Ishikawa (cell line): ENCODE measurements at regions not wholly inside any gene's neighbourhood (a gene's known extent, or its start where the extent isn't known, plus 50 kb on each side); places are given as distances from the start of the nearest gene placed in this dataset.

Source experiments
- EP300 ChIP-seq: IDR thresholded peaks from 2 replicates; pipeline ENCODE4 v1.6.1; 2012; ENCODE audit warnings: borderline replicate concordance
- FOXM1 ChIP-seq: IDR thresholded peaks from 2 replicates; pipeline ENCODE4 v1.6.1; 2012; ENCODE audit warnings: low read depth, borderline replicate concordance
- TCF12 ChIP-seq: IDR thresholded peaks from 2 replicates; pipeline ENCODE4 v1.6.1; 2012; ENCODE audit warnings: low read depth
- TF ChIP-seq, protein P1 (sequence below): IDR thresholded peaks from 2 replicates; pipeline ENCODE4 v1.6.1; 2012; ENCODE audit warnings: low read depth, mild to moderate bottlenecking

DNA sequence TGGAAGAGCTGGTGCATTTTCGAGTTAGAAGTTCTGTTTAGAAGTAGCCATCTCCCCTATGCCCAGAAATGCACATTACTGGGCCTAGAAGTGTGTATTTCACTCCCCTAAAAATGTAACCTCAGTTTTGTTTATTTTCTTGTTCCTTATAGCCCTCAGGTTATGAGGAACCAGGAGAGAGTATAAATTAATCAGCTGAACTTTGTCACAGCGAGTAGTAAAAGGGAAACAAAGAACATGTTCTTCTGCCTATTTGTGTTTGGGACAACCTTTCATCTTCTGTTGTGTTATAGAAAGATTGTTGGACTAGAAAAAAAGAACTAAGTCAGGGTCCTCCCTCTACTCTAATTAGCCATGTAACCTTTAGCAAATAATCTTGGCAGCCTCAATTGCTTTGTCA, 160.5 kb upstream of the PDE4B start:
- TF ChIP-seq TCF12, result no peak
- TF ChIP-seq, protein P1, sequence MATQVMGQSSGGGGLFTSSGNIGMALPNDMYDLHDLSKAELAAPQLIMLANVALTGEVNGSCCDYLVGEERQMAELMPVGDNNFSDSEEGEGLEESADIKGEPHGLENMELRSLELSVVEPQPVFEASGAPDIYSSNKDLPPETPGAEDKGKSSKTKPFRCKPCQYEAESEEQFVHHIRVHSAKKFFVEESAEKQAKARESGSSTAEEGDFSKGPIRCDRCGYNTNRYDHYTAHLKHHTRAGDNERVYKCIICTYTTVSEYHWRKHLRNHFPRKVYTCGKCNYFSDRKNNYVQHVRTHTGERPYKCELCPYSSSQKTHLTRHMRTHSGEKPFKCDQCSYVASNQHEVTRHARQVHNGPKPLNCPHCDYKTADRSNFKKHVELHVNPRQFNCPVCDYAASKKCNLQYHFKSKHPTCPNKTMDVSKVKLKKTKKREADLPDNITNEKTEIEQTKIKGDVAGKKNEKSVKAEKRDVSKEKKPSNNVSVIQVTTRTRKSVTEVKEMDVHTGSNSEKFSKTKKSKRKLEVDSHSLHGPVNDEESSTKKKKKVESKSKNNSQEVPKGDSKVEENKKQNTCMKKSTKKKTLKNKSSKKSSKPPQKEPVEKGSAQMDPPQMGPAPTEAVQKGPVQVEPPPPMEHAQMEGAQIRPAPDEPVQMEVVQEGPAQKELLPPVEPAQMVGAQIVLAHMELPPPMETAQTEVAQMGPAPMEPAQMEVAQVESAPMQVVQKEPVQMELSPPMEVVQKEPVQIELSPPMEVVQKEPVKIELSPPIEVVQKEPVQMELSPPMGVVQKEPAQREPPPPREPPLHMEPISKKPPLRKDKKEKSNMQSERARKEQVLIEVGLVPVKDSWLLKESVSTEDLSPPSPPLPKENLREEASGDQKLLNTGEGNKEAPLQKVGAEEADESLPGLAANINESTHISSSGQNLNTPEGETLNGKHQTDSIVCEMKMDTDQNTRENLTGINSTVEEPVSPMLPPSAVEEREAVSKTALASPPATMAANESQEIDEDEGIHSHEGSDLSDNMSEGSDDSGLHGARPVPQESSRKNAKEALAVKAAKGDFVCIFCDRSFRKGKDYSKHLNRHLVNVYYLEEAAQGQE, result no peak
- TF ChIP-seq FOXM1, result no peak
- TF ChIP-seq EP300, result no peak
